Liver (tissue), 8 donors: ENCODE measurements at regions not wholly inside any gene's neighbourhood (a gene's known extent, or its start where the extent isn't known, plus 50 kb on each side); places are given as distances from the start of the nearest gene placed in this dataset.

Experiments
- DNase-seq: peaks from one replicate; pipeline ENCODE4 v3.0.0-alpha.2; 2017; ENCODE audit warnings: low spot score
- H3K27ac ChIP-seq, 2 donors: one replicate each; pipeline ENCODE4 v1.7.0; 2013; ENCODE audit warnings: inconsistent platforms in 2 of 2, low read length in 2 of 2, control low read depth in 1 of 2, low read depth in 1 of 2, mild to moderate bottlenecking in 1 of 2
- H3K27me3 ChIP-seq, 4 donors: one replicate each; pipeline versions ENCODE4 v1.6.1 to v1.7.0; 2013; ENCODE audit warnings: low read length in 3 of 4, inconsistent platforms in 1 of 4, mild to moderate bottlenecking in 1 of 4, moderate library complexity in 1 of 4; ENCODE audit not compliant: control insufficient read depth in 4 of 4, insufficient read depth in 4 of 4
- H3K36me3 ChIP-seq, 4 donors: one replicate each; pipeline versions ENCODE4 v1.6.1 to v1.7.0; 2013; ENCODE audit warnings: low read length in 3 of 4, mild to moderate bottlenecking in 3 of 4, low read depth in 1 of 4, moderate library complexity in 1 of 4; ENCODE audit not compliant: control insufficient read depth in 4 of 4, insufficient read depth in 3 of 4
- H3K4me1 ChIP-seq, 4 donors: one replicate each; pipeline versions ENCODE4 v1.6.1 to v1.7.0; 2013; ENCODE audit warnings: low read length in 3 of 4, mild to moderate bottlenecking in 3 of 4, moderate library complexity in 1 of 4; ENCODE audit not compliant: control insufficient read depth in 4 of 4, insufficient read depth in 4 of 4
- H3K4me3 ChIP-seq, 3 donors: one replicate each; pipeline versions ENCODE4 v1.6.1 to v1.7.0; 2013; ENCODE audit warnings: low read length in 3 of 3, control low read depth in 1 of 3, low read depth in 1 of 3, mild to moderate bottlenecking in 1 of 3
- H3K9ac ChIP-seq, 2 donors: one replicate each; pipeline ENCODE4 v1.7.0; 2013; ENCODE audit warnings: low read length in 2 of 2, mild to moderate bottlenecking in 2 of 2, moderate library complexity in 2 of 2, control low read depth in 1 of 2, low read depth in 1 of 2
- H3K9me3 ChIP-seq, 4 donors: one replicate each; pipeline versions ENCODE4 v1.6.1 to v1.7.0; 2013; ENCODE audit warnings: low read length in 3 of 4; ENCODE audit not compliant: control insufficient read depth in 4 of 4
- EGR1 ChIP-seq, 2 donors: IDR thresholded peaks; 2 replicates each; pipeline ENCODE4 v1.6.1; 2016 to 2018; ENCODE audit warnings: antibody characterized with exemption in 2 of 2, low read depth in 2 of 2
- FOXA1 ChIP-seq: IDR thresholded peaks from 2 replicates; pipeline ENCODE4 v1.6.1; 2016; ENCODE audit warnings: antibody characterized with exemption
- FOXA2 ChIP-seq: IDR thresholded peaks from 2 replicates; pipeline ENCODE4 v1.6.1; 2016; ENCODE audit warnings: antibody characterized with exemption
- GABPA ChIP-seq, 2 donors: IDR thresholded peaks in 1 of 2; conservative IDR thresholded peaks in 1 of 2; 2 replicates each; pipeline ENCODE4 v1.6.1; 2016; ENCODE audit warnings: antibody characterized with exemption in 2 of 2, mild to moderate bottlenecking in 1 of 2, moderate library complexity in 1 of 2
- HNF4A ChIP-seq, 2 donors: conservative IDR thresholded peaks; 2 replicates each; pipeline ENCODE4 v1.6.1; 2016; ENCODE audit warnings: antibody characterized with exemption in 2 of 2, mild to moderate bottlenecking in 2 of 2
- HNF4G ChIP-seq: IDR thresholded peaks from 2 replicates; pipeline ENCODE4 v1.6.1; 2016; ENCODE audit warnings: antibody characterized with exemption
- JUND ChIP-seq, 2 donors: IDR thresholded peaks; 2 replicates each; pipeline ENCODE4 v1.6.1; 2016; ENCODE audit warnings: antibody characterized with exemption in 2 of 2
- NR2F2 ChIP-seq: IDR thresholded peaks from 2 replicates; pipeline ENCODE4 v1.6.1; 2016; ENCODE audit warnings: antibody characterized with exemption
- RAD21 ChIP-seq, 2 donors: IDR thresholded peaks; 2 replicates each; pipeline ENCODE4 v1.6.1; 2016; ENCODE audit warnings: antibody characterized with exemption in 2 of 2, mild to moderate bottlenecking in 2 of 2
- RXRA ChIP-seq, 2 donors: IDR thresholded peaks; 2 replicates each; pipeline ENCODE4 v1.6.1; 2017 to 2018; ENCODE audit warnings: antibody characterized with exemption in 2 of 2, mild to moderate bottlenecking in 1 of 2
- SP1 ChIP-seq: IDR thresholded peaks from 2 replicates; pipeline ENCODE4 v1.6.1; 2018; ENCODE audit warnings: antibody characterized with exemption, mild to moderate bottlenecking
- TAF1 ChIP-seq: conservative IDR thresholded peaks from 2 replicates; pipeline ENCODE4 v1.6.1; 2016; ENCODE audit warnings: antibody characterized with exemption, mild to moderate bottlenecking
- YY1 ChIP-seq: IDR thresholded peaks from 2 replicates; pipeline ENCODE4 v1.6.1; 2016; ENCODE audit warnings: antibody characterized with exemption, mild to moderate bottlenecking
- WGBS: extraction: QIAGEN DNeasy Blood & Tissue Kit; methylation state at CpG from one replicate; pipeline ENCODE4 v1.1.7; 2013; 5-methylcytosine and 5-hydroxymethylcytosine counted together
- TF ChIP-seq, protein P1 (sequence below): IDR thresholded peaks from 2 replicates; pipeline ENCODE4 v1.6.1; 2016; ENCODE audit warnings: antibody characterized with exemption
- TF ChIP-seq, protein P2 (sequence below): IDR thresholded peaks from 2 replicates; pipeline ENCODE4 v1.6.1; 2016; ENCODE audit warnings: antibody characterized with exemption, mild to moderate bottlenecking
- TF ChIP-seq, protein P3 (sequence below): IDR thresholded peaks from 2 replicates; pipeline ENCODE4 v1.6.1; 2016; ENCODE audit warnings: antibody characterized with exemption
- TF ChIP-seq, protein P4 (sequence below): fragments of 150-350 bp; IDR thresholded peaks from 2 replicates; pipeline ENCODE4 v1.5.1; 2017; ENCODE audit warnings: improper control_type of control experiment, low read depth, low read length; ENCODE audit not compliant: missing input control
- TF ChIP-seq, protein P5 (sequence below): IDR thresholded peaks from 2 replicates; pipeline ENCODE4 v1.6.1; 2016; ENCODE audit warnings: antibody characterized with exemption
- donor health status: healthy.
- donor health status: healthy.
- donor health status: healthy.
- donor health status: healthy.
- donor health status: healthy.

DNA sequence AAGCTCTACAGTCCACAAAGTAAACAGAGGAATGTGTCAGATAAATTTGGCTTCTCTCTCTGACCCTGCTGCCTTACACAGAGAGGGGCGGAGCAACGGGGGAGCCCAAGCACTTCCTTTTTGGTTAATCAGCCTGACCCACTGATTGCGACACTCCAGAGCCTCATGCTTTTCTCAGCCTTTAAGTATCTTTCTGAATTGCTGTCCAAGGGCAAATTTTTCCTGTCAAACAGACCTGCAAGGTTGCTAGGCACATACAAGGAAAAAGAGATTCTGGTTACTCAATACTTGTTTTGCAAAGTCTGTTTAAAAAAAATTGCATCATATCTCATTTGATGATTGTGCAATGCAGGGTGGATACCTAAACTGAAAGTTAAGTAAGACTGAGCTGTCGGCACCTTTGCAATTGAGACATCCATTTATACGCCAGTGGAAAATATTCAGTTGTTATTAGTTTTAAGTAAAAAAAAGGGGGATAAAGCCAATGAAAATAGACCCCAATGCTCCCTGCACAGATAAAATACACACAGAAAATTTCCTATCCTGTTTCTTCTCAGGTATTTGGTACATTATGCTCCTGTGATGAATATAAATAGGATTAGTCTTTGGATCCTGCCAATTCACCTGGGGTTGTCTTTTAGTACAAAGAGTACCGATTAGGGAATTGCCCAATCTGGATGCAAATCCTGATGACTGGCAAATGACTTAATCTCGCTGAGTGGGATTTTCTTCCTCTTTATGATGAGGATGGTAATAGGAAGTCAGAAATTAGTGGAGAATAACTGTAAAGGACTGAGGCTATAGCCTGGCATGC is 260.2 kb upstream of the TRIB2 start:
- DNase-seq, result peak; percentile 62
- Histone ChIP-seq H3K36me3 (no peaks in the 10 kb centered on the region), H3K27ac (peak overlapping the region; percentile 81 to 87), H3K4me1 (peaks cover 6 to 16% (median 10%) of the 10 kb centered on the region in 4 donors), H3K27me3 (no peaks in the 10 kb centered on the region), H3K9ac (peak overlapping the region in 1 of 2 donors; percentile 62), H3K4me3 (peak overlapping the region in 2 of 3 donors; percentile 35 to 48), H3K9me3 (no peaks in the 10 kb centered on the region)
- no peak for TF ChIP-seq FOXA1
- TF ChIP-seq, protein P1, sequence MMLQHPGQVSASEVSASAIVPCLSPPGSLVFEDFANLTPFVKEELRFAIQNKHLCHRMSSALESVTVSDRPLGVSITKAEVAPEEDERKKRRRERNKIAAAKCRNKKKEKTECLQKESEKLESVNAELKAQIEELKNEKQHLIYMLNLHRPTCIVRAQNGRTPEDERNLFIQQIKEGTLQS, result peak; percentile 97
- TF ChIP-seq RAD21 (IDR thresholded peaks at IDR 0.05), result peak; percentile 59 to 64
- peak; percentile 81 to 85 for TF ChIP-seq HNF4A (conservative IDR thresholded peaks at IDR 0.05)
- peak; percentile 87 for TF ChIP-seq YY1
- peak; percentile 92 for TF ChIP-seq NR2F2
- TF ChIP-seq, protein P2, sequence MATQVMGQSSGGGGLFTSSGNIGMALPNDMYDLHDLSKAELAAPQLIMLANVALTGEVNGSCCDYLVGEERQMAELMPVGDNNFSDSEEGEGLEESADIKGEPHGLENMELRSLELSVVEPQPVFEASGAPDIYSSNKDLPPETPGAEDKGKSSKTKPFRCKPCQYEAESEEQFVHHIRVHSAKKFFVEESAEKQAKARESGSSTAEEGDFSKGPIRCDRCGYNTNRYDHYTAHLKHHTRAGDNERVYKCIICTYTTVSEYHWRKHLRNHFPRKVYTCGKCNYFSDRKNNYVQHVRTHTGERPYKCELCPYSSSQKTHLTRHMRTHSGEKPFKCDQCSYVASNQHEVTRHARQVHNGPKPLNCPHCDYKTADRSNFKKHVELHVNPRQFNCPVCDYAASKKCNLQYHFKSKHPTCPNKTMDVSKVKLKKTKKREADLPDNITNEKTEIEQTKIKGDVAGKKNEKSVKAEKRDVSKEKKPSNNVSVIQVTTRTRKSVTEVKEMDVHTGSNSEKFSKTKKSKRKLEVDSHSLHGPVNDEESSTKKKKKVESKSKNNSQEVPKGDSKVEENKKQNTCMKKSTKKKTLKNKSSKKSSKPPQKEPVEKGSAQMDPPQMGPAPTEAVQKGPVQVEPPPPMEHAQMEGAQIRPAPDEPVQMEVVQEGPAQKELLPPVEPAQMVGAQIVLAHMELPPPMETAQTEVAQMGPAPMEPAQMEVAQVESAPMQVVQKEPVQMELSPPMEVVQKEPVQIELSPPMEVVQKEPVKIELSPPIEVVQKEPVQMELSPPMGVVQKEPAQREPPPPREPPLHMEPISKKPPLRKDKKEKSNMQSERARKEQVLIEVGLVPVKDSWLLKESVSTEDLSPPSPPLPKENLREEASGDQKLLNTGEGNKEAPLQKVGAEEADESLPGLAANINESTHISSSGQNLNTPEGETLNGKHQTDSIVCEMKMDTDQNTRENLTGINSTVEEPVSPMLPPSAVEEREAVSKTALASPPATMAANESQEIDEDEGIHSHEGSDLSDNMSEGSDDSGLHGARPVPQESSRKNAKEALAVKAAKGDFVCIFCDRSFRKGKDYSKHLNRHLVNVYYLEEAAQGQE, result peak; percentile 61
- peak in 1 of 2 donors; percentile 37 for TF ChIP-seq GABPA (IDR thresholded peaks at IDR 0.05 in 1 of 2, conservative IDR thresholded peaks at IDR 0.05 in 1 of 2)
- TF ChIP-seq SP1, result peak; percentile 85
- peak; percentile 78 to 85 for TF ChIP-seq RXRA (IDR thresholded peaks at IDR 0.05)
- TF ChIP-seq, protein P3, sequence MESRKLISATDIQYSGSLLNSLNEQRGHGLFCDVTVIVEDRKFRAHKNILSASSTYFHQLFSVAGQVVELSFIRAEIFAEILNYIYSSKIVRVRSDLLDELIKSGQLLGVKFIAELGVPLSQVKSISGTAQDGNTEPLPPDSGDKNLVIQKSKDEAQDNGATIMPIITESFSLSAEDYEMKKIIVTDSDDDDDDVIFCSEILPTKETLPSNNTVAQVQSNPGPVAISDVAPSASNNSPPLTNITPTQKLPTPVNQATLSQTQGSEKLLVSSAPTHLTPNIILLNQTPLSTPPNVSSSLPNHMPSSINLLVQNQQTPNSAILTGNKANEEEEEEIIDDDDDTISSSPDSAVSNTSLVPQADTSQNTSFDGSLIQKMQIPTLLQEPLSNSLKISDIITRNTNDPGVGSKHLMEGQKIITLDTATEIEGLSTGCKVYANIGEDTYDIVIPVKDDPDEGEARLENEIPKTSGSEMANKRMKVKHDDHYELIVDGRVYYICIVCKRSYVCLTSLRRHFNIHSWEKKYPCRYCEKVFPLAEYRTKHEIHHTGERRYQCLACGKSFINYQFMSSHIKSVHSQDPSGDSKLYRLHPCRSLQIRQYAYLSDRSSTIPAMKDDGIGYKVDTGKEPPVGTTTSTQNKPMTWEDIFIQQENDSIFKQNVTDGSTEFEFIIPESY, result peak; percentile 85
- TF ChIP-seq, protein P4, sequence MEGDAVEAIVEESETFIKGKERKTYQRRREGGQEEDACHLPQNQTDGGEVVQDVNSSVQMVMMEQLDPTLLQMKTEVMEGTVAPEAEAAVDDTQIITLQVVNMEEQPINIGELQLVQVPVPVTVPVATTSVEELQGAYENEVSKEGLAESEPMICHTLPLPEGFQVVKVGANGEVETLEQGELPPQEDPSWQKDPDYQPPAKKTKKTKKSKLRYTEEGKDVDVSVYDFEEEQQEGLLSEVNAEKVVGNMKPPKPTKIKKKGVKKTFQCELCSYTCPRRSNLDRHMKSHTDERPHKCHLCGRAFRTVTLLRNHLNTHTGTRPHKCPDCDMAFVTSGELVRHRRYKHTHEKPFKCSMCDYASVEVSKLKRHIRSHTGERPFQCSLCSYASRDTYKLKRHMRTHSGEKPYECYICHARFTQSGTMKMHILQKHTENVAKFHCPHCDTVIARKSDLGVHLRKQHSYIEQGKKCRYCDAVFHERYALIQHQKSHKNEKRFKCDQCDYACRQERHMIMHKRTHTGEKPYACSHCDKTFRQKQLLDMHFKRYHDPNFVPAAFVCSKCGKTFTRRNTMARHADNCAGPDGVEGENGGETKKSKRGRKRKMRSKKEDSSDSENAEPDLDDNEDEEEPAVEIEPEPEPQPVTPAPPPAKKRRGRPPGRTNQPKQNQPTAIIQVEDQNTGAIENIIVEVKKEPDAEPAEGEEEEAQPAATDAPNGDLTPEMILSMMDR, result no peak
- no peak for TF ChIP-seq TAF1
- TF ChIP-seq FOXA2, result peak; percentile 60
- TF ChIP-seq HNF4G, result peak; percentile 35
- TF ChIP-seq, protein P5, sequence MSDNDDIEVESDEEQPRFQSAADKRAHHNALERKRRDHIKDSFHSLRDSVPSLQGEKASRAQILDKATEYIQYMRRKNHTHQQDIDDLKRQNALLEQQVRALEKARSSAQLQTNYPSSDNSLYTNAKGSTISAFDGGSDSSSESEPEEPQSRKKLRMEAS, result peak; percentile 77
- TF ChIP-seq EGR1 (IDR thresholded peaks at IDR 0.05; ENCODE audit: low read depth in 2 of 2), result peak; percentile 78 to 80
- TF ChIP-seq JUND (IDR thresholded peaks at IDR 0.05), result peak; percentile 77 to 86
- 8% methylated on average over 7 of the region's 7 CpGs for WGBS
